GM23248 (cell line): ENCODE measurements at regions not wholly inside any gene's neighbourhood (a gene's known extent, or its start where the extent isn't known, plus 50 kb on each side); places are given as distances from the start of the nearest gene placed in this dataset.

ENCODE experiments used
- DNase-seq: peaks from one replicate; pipeline ENCODE4 v3.0.0-alpha.2; 2015
- H2AFZ ChIP-seq: fragments of 200-600 bp; sonication (generic); 2 replicates; pipeline ENCODE4 v1.6.1; 2016; ENCODE audit warnings: antibody characterized with exemption
- H3F3A ChIP-seq: fragments of 200-600 bp; sonication (generic); 2 replicates; pipeline ENCODE4 v1.6.1; 2016; ENCODE audit warnings: mild to moderate bottlenecking, antibody characterized with exemption, mixed run types; ENCODE audit not compliant: insufficient read depth
- H3K27ac ChIP-seq: fragments of 200-600 bp; sonication (generic); 2 replicates; pipeline ENCODE4 v1.5.1; 2016; ENCODE audit warnings: mild to moderate bottlenecking
- H3K27me3 ChIP-seq: fragments of 200-600 bp; sonication (generic); replicated peaks from 2 replicates; pipeline ENCODE4 v1.6.1; 2016; ENCODE audit warnings: mild to moderate bottlenecking; ENCODE audit not compliant: insufficient read depth
- H3K36me3 ChIP-seq: fragments of 200-600 bp; sonication (generic); 2 replicates; pipeline ENCODE4 v1.6.1; 2016; ENCODE audit warnings: low read depth, mild to moderate bottlenecking
- H3K4me1 ChIP-seq: fragments of 200-600 bp; sonication (generic); 2 replicates; pipeline ENCODE4 v1.6.1; 2016; ENCODE audit warnings: mild to moderate bottlenecking; ENCODE audit not compliant: insufficient read depth
- H3K4me2 ChIP-seq: fragments of 200-600 bp; sonication (generic); one replicate; pipeline ENCODE4 v1.6.1; 2016; ENCODE audit warnings: mild to moderate bottlenecking; ENCODE audit not compliant: unreplicated experiment
- H3K4me3 ChIP-seq: fragments of 200-600 bp; sonication (generic); 2 replicates; pipeline ENCODE4 v1.5.1; 2016; ENCODE audit warnings: mild to moderate bottlenecking
- H3K79me2 ChIP-seq: fragments of 200-600 bp; sonication (generic); 2 replicates; pipeline ENCODE4 v1.6.1; 2016; ENCODE audit warnings: mild to moderate bottlenecking; ENCODE audit not compliant: insufficient read depth
- H3K9ac ChIP-seq: fragments of 200-600 bp; sonication (generic); 2 replicates; pipeline ENCODE4 v1.6.1; 2016; ENCODE audit warnings: mild to moderate bottlenecking
- H3K9me2 ChIP-seq: fragments of 200-600 bp; sonication (generic); 2 replicates; pipeline ENCODE4 v1.6.1; 2016; ENCODE audit warnings: mixed run types, mild to moderate bottlenecking, moderate library complexity; ENCODE audit not compliant: insufficient read depth
- H3K9me3 ChIP-seq: fragments of 200-600 bp; sonication (generic); one replicate; pipeline ENCODE4 v1.6.1; 2017; ENCODE audit warnings: low read depth
- H4K20me1 ChIP-seq: fragments of 200-600 bp; sonication (generic); 2 replicates; pipeline ENCODE4 v1.6.0; 2016; ENCODE audit not compliant: insufficient read depth
- EZH2 ChIP-seq: fragments of 200-600 bp; sonication (generic); IDR thresholded peaks from 2 replicates; pipeline ENCODE4 v1.6.1; 2018; ENCODE audit warnings: antibody characterized with exemption, mild to moderate bottlenecking; ENCODE audit not compliant: insufficient read depth, poor library complexity, severe bottlenecking
- EZH2phosphoT487 ChIP-seq: fragments of 200-600 bp; sonication (generic); IDR thresholded peaks from 2 replicates; pipeline ENCODE4 v1.6.1; 2018; ENCODE audit warnings: antibody characterized with exemption, moderate library complexity, mild to moderate bottlenecking, low read depth; ENCODE audit not compliant: insufficient read depth
- WGBS, 2 experiments: methylation state at CpG; one replicate each; pipeline ENCODE4 v1.1.6; 2015 to 2017; ENCODE audit warnings: low lambda C conversion rate in 2 of 2, low coverage in 1 of 2; ENCODE audit errors: missing lambda C conversion rate in 2 of 2; 5-methylcytosine and 5-hydroxymethylcytosine counted together
- in situ Hi-C: fragments of 300-500 bp; cut with MboI; formaldehyde crosslinking; loops from 2 replicates; pipeline ENCODE4 v1.15.0; 2020

DNA sequence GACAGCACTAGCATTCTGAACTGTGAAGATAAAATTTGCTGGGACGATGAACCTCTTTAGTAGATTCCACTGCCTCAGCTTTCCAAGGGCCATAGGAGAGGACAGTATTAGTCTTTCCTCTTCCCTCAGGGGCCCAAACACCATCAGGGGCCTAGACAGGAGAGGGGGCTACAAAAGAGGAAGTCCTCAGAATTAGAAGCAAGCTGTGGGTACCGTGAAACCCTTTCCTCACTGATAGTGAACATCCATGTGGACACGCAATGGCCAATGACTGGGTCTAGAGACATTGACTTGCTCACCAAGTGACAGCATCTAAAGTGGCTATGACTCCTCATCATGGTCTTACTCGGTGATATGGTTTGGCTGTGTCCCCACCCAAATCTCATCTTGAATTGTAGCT lies 68.1 kb upstream of the UST start:
- H3K9ac ChIP-seq, result no peak overlapping the region
- WGBS, 2 experiments, result 86 to 95% methylated on average over 4 of the region's 4 CpGs

DNA sequence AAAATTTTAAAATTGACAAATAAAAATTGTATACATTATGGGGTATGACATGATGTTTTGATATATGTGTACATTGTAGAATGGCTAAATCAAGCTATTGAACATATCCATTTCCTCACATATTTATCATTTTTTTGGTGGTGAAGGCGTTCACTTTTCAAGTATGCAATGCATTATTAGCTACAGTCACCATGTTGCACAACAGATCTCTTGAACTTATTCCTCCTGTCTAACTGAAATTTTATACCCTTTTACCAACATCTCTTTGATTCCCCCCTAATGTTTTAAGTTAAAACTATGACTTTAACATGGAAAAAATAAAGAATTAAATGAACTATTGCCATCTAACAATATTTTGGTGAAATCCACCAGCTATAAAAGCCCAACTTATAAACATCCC lies 65.2 kb upstream of the UST start:
- Histone ChIP-seq H3K4me1 (peaks cover 7% of the 10 kb centered on the region), H3K4me3 (no peak overlapping the region), H3K36me3 (no peaks in the 10 kb centered on the region), H2AFZ (no peak overlapping the region), H3K9ac (no peak overlapping the region), H3K9me3 (no peaks in the 10 kb centered on the region), H3K9me2 (no peaks in the 10 kb centered on the region), H4K20me1 (no peaks in the 10 kb centered on the region), H3K27me3 (no peaks in the 10 kb centered on the region), H3K79me2 (no peaks in the 10 kb centered on the region), H3K27ac (no peak overlapping the region), H3K4me2 (no peak overlapping the region), H3F3A (no peaks in the 10 kb centered on the region)
- WGBS, 2 experiments, result 7 to 16% methylated on average over 1 of the region's 1 CpG
- DNase-seq, result peak; percentile 44
- TF ChIP-seq EZH2, result no peak
- TF ChIP-seq EZH2phosphoT487, result no peak
- in situ Hi-C loops, result no loop called here

More for the DNA sequence above, 68.1 kb upstream of the UST start:
- no peak overlapping the region for H3K4me3 ChIP-seq
- no peaks in the 10 kb centered on the region for H3K9me2 ChIP-seq
- no peaks in the 10 kb centered on the region for H3K27me3 ChIP-seq
- peaks cover 7% of the 10 kb centered on the region for H3K4me1 ChIP-seq
- H3F3A ChIP-seq, result no peaks in the 10 kb centered on the region
- H3K9me3 ChIP-seq, result no peaks in the 10 kb centered on the region
- H3K27ac ChIP-seq, result no peak overlapping the region
- no peaks in the 10 kb centered on the region for H4K20me1 ChIP-seq
- no peaks in the 10 kb centered on the region for H3K36me3 ChIP-seq
- TF ChIP-seq EZH2 (no peak), EZH2phosphoT487 (no peak)
- H2AFZ ChIP-seq, result no peak overlapping the region
- in situ Hi-C loops, result no loop called here
- no peak overlapping the region for H3K4me2 ChIP-seq
- no peaks in the 10 kb centered on the region for H3K79me2 ChIP-seq
- no peak for DNase-seq

DNA sequence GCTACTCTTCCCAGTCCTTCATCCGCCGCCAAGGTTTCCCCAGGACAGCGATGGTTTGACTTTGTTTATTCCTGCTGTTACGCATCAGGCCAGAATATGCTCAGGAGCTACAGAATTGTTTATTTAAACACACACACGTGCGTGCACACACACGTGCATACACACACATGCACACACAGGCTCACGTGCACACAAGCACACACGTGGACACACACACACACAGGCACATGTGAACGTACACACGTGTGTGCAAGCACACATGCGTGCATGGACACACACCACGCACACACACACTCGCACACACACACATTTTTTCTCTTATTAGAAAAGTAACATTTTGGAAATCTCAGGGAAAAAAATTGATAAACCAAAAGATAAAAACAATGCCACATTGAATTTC lies 64.6 kb upstream of the UST start:
- Histone ChIP-seq H2AFZ (no peak overlapping the region), H3K4me2 (no peak overlapping the region), H3K9me3 (no peaks in the 10 kb centered on the region), H3F3A (no peaks in the 10 kb centered on the region), H3K4me3 (no peak overlapping the region), H3K27ac (no peak overlapping the region), H3K9me2 (no peaks in the 10 kb centered on the region), H3K4me1 (peaks cover 7% of the 10 kb centered on the region), H3K9ac (no peak overlapping the region), H3K36me3 (no peaks in the 10 kb centered on the region), H4K20me1 (no peaks in the 10 kb centered on the region), H3K27me3 (no peaks in the 10 kb centered on the region), H3K79me2 (no peaks in the 10 kb centered on the region)
- in situ Hi-C loops, result no loop called here
- no peak for TF ChIP-seq EZH2phosphoT487
- WGBS, 2 experiments, result 23 to 29% methylated on average over 14 of the region's 14 CpGs
- no peak for DNase-seq

DNA sequence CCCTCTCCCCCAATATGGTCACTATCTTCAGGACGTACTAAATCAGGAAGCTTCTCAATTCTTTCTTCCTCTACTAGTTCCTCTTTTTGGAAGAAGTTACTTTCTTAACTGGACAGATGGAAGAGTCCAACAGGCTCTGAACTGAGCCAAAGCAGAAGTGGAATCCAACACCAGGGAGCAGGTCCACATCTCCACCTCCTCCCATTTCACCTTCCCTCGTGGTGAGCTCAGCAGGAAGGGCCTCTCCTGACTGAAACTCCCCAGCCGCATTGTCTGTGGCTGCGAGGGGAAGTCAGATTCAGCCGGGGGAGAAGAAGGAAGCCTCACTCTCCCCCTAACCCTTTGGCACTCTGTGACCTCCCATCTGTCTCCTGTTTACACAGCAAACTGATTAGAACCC lies 63.8 kb upstream of the UST start:
- no peaks in the 10 kb centered on the region for H3K36me3 ChIP-seq
- H3K4me3 ChIP-seq, result no peak overlapping the region
- no peak for DNase-seq
- H3K27me3 ChIP-seq, result no peaks in the 10 kb centered on the region
- H2AFZ ChIP-seq, result no peak overlapping the region
- H3K79me2 ChIP-seq, result no peaks in the 10 kb centered on the region
- no peaks in the 10 kb centered on the region for H3K9me3 ChIP-seq
- TF ChIP-seq EZH2 (no peak), EZH2phosphoT487 (no peak)
- H3K9ac ChIP-seq, result no peak overlapping the region
- no peak overlapping the region for H3K27ac ChIP-seq
- H4K20me1 ChIP-seq, result no peaks in the 10 kb centered on the region
- no peaks in the 10 kb centered on the region for H3K9me2 ChIP-seq
- WGBS, 2 experiments, result 70 to 73% methylated on average over 5 of the region's 5 CpGs
- H3F3A ChIP-seq, result no peaks in the 10 kb centered on the region
- in situ Hi-C loops, result no loop called here
- H3K4me2 ChIP-seq, result no peak overlapping the region
- H3K4me1 ChIP-seq, result peaks cover 7% of the 10 kb centered on the region

GRCh38 chr6:148689168-148689567 lies 57.7 kb upstream of the UST start:
- DNase-seq, result no peak
- Histone ChIP-seq H3F3A (no peaks in the 10 kb centered on the region), H3K4me2 (no peak overlapping the region), H3K9ac (no peak overlapping the region), H3K27me3 (no peaks in the 10 kb centered on the region), H3K79me2 (no peaks in the 10 kb centered on the region), H3K4me3 (no peak overlapping the region), H3K36me3 (no peaks in the 10 kb centered on the region), H2AFZ (no peak overlapping the region), H3K4me1 (no peaks in the 10 kb centered on the region), H3K27ac (no peak overlapping the region), H4K20me1 (no peaks in the 10 kb centered on the region), H3K9me2 (no peaks in the 10 kb centered on the region), H3K9me3 (no peaks in the 10 kb centered on the region)
- in situ Hi-C loops, result no loop called here
- WGBS, 2 experiments, result 68 to 70% methylated on average over 3 of the region's 3 CpGs
- TF ChIP-seq EZH2 (no peak), EZH2phosphoT487 (no peak)
